ENCODE measurements at regions not wholly inside any gene's neighbourhood (a gene's known extent, or its start where the extent isn't known, plus 50 kb on each side); places are given as distances from the start of the nearest gene placed in this dataset.

- ATAC-seq (ENCODE audit: low read depth) (no peak), DNase-seq (no peak)
- Mint-ChIP-seq H3K4me1 (no peaks in the 10 kb centered on the region), H3K36me3 (no peaks in the 10 kb centered on the region), H3K27me3 (no peaks in the 10 kb centered on the region), H3K4me3 (no peak overlapping the region), H3K27ac (no peak overlapping the region), H3K9me3 (no peaks in the 10 kb centered on the region)
- POLR2A ChIA-PET: no interaction called here
Observed at GRCh38 chr4:83889802-83890201, 353.9 kb downstream of the GPAT3 start.

GRCh38 chr4:83885256-83886182, 349.6 kb downstream of the GPAT3 start:
- no peak for ATAC-seq (ENCODE audit: low read depth)
- POLR2A ChIA-PET: no interaction called here
- Mint-ChIP-seq H3K4me3 (no peak overlapping the region), H3K27me3 (no peaks in the 10 kb centered on the region), H3K36me3 (no peaks in the 10 kb centered on the region), H3K4me1 (no peaks in the 10 kb centered on the region), H3K27ac (no peak overlapping the region), H3K9me3 (no peaks in the 10 kb centered on the region)
- DNase-seq: no peak

- ATAC-seq (ENCODE audit: low read depth): no peak
Observed at GRCh38 chr4:83876047-83876446, 340.1 kb downstream of the GPAT3 start.

GRCh38 chr4:83875437-83875836, 339.5 kb downstream of the GPAT3 start:
- no peak for DNase-seq
- no peak overlapping the region for H3K4me3 Mint-ChIP-seq
- no peak for ATAC-seq (ENCODE audit: low read depth)
- POLR2A ChIA-PET: no interaction called here
- H3K36me3 Mint-ChIP-seq: no peaks in the 10 kb centered on the region
- no peaks in the 10 kb centered on the region for H3K9me3 Mint-ChIP-seq
- H3K27me3 Mint-ChIP-seq: no peaks in the 10 kb centered on the region
- no peak overlapping the region for H3K27ac Mint-ChIP-seq
- no peaks in the 10 kb centered on the region for H3K4me1 Mint-ChIP-seq

More at GRCh38 chr4:83876047-83876446, 340.1 kb downstream of the GPAT3 start:
- Mint-ChIP-seq H3K9me3 (no peaks in the 10 kb centered on the region), H3K4me3 (no peak overlapping the region), H3K36me3 (no peaks in the 10 kb centered on the region), H3K4me1 (no peaks in the 10 kb centered on the region), H3K27me3 (no peaks in the 10 kb centered on the region), H3K27ac (no peak overlapping the region)
- POLR2A ChIA-PET: no interaction called here
- no peak for DNase-seq

- Mint-ChIP-seq H3K36me3 (no peaks in the 10 kb centered on the region), H3K27me3 (no peaks in the 10 kb centered on the region), H3K4me3 (no peak overlapping the region), H3K9me3 (no peaks in the 10 kb centered on the region), H3K27ac (no peak overlapping the region), H3K4me1 (no peaks in the 10 kb centered on the region)
- DNase-seq (no peak), ATAC-seq (ENCODE audit: low read depth) (no peak)
- POLR2A ChIA-PET: no interaction called here
Observed at GRCh38 chr4:83873996-83874395, 338.1 kb downstream of the GPAT3 start.

- ATAC-seq (ENCODE audit: low read depth) (no peak), DNase-seq (no peak)
- POLR2A ChIA-PET: no interaction called here
- H3K36me3 Mint-ChIP-seq: no peaks in the 10 kb centered on the region
- H3K9me3 Mint-ChIP-seq: no peaks in the 10 kb centered on the region
- H3K27me3 Mint-ChIP-seq: peaks cover 2% of the 10 kb centered on the region
- H3K4me3 Mint-ChIP-seq: no peak overlapping the region
- no peak overlapping the region for H3K27ac Mint-ChIP-seq
- H3K4me1 Mint-ChIP-seq: no peaks in the 10 kb centered on the region
Observed at GRCh38 chr4:83870328-83870950, 334.5 kb downstream of the GPAT3 start.

- no peak overlapping the region for H3K4me3 Mint-ChIP-seq
- DNase-seq: no peak
- no peak for ATAC-seq (ENCODE audit: low read depth)
- H3K36me3 Mint-ChIP-seq: no peaks in the 10 kb centered on the region
- POLR2A ChIA-PET: no interaction called here
- H3K27ac Mint-ChIP-seq: no peak overlapping the region
- no peaks in the 10 kb centered on the region for H3K9me3 Mint-ChIP-seq
- H3K27me3 Mint-ChIP-seq: peaks cover 2% of the 10 kb centered on the region
- no peaks in the 10 kb centered on the region for H3K4me1 Mint-ChIP-seq
Observed at GRCh38 chr4:83866834-83867621, 331.1 kb downstream of the GPAT3 start.

GRCh38 chr4:83865417-83866150, 329.7 kb downstream of the GPAT3 start:
- Mint-ChIP-seq H3K27me3 (peaks cover 2% of the 10 kb centered on the region), H3K4me1 (no peaks in the 10 kb centered on the region), H3K4me3 (no peak overlapping the region), H3K36me3 (no peaks in the 10 kb centered on the region), H3K27ac (no peak overlapping the region), H3K9me3 (no peaks in the 10 kb centered on the region)
- DNase-seq (no peak), ATAC-seq (ENCODE audit: low read depth) (no peak)
- POLR2A ChIA-PET: no interaction called here

GRCh38 chr4:83864097-83864817, 328.3 kb downstream of the GPAT3 start:
- no peak overlapping the region for H3K27ac Mint-ChIP-seq
- H3K36me3 Mint-ChIP-seq: no peaks in the 10 kb centered on the region
- H3K9me3 Mint-ChIP-seq: no peaks in the 10 kb centered on the region
- ATAC-seq (ENCODE audit: low read depth) (no peak), DNase-seq (no peak)
- H3K4me1 Mint-ChIP-seq: no peaks in the 10 kb centered on the region
- peaks cover 2% of the 10 kb centered on the region for H3K27me3 Mint-ChIP-seq
- POLR2A ChIA-PET: no interaction called here
- H3K4me3 Mint-ChIP-seq: no peak overlapping the region

- no peaks in the 10 kb centered on the region for H3K4me1 Mint-ChIP-seq
- H3K36me3 Mint-ChIP-seq: no peaks in the 10 kb centered on the region
- POLR2A ChIA-PET: no interaction called here
- H3K27ac Mint-ChIP-seq: no peak overlapping the region
- DNase-seq: no peak
- no peak overlapping the region for H3K4me3 Mint-ChIP-seq
- no peaks in the 10 kb centered on the region for H3K9me3 Mint-ChIP-seq
- ATAC-seq (ENCODE audit: low read depth): no peak
- peaks cover 2% of the 10 kb centered on the region for H3K27me3 Mint-ChIP-seq
Observed at GRCh38 chr4:83862471-83862870, 326.6 kb downstream of the GPAT3 start.

- POLR2A ChIA-PET: no interaction called here
- no peak for ATAC-seq (ENCODE audit: low read depth)
- H3K27ac Mint-ChIP-seq: no peak overlapping the region
- H3K36me3 Mint-ChIP-seq: no peaks in the 10 kb centered on the region
- H3K4me3 Mint-ChIP-seq: no peak overlapping the region
- H3K4me1 Mint-ChIP-seq: no peaks in the 10 kb centered on the region
- DNase-seq: no peak
- no peaks in the 10 kb centered on the region for H3K9me3 Mint-ChIP-seq
- no peaks in the 10 kb centered on the region for H3K27me3 Mint-ChIP-seq
Observed at GRCh38 chr4:83860200-83860599, 324.3 kb downstream of the GPAT3 start.

GRCh38 chr4:83858131-83858530, 322.2 kb downstream of the GPAT3 start:
- Mint-ChIP-seq H3K27me3 (no peaks in the 10 kb centered on the region), H3K4me1 (no peaks in the 10 kb centered on the region), H3K27ac (no peak overlapping the region), H3K9me3 (no peaks in the 10 kb centered on the region), H3K36me3 (no peaks in the 10 kb centered on the region), H3K4me3 (no peak overlapping the region)
- DNase-seq (no peak), ATAC-seq (ENCODE audit: low read depth) (no peak)
- POLR2A ChIA-PET: no interaction called here

- H3K36me3 Mint-ChIP-seq: no peaks in the 10 kb centered on the region
- H3K4me3 Mint-ChIP-seq: no peak overlapping the region
- H3K27me3 Mint-ChIP-seq: peaks cover 2% of the 10 kb centered on the region
- DNase-seq (no peak), ATAC-seq (ENCODE audit: low read depth) (no peak)
- H3K9me3 Mint-ChIP-seq: no peaks in the 10 kb centered on the region
- POLR2A ChIA-PET: no interaction called here
- no peak overlapping the region for H3K27ac Mint-ChIP-seq
- no peaks in the 10 kb centered on the region for H3K4me1 Mint-ChIP-seq
Observed at GRCh38 chr4:83855044-83855443, 319.1 kb downstream of the GPAT3 start.
